Peyer's patch (tissue), 4 donors: ENCODE measurements at regions not wholly inside any gene's neighbourhood (a gene's known extent, or its start where the extent isn't known, plus 50 kb on each side); places are given as distances from the start of the nearest gene placed in this dataset.

Source experiments
- CTCF ChIP-seq, 6 experiments: fragments of 450-650 bp in 4 of 6; fragments of 200-600 bp in 2 of 6; sonication (generic) in 1 of 6; IDR thresholded peaks; one replicate each; pipeline ENCODE4 v1.5.1; 2017 to 2019; ENCODE audit warnings: antibody characterized with exemption in 6 of 6, mild to moderate bottlenecking in 3 of 6, moderate library complexity in 1 of 6
- POLR2A ChIP-seq, 2 donors: fragments of 450-650 bp; IDR thresholded peaks; one replicate each; pipeline ENCODE4 v1.5.1; 2017; ENCODE audit warnings: antibody characterized with exemption in 2 of 2, mild to moderate bottlenecking in 2 of 2, moderate library complexity in 2 of 2

GRCh38 chr13:97109841-97110492 is 112.2 kb upstream of the MBNL2 start:
- TF ChIP-seq POLR2A (IDR thresholded peaks at IDR 0.05) = no peak
- peak; percentile 70 to 98 (median 96) for TF ChIP-seq CTCF (IDR thresholded peaks at IDR 0.05)
